ENCODE measurements at regions not wholly inside any gene's neighbourhood (a gene's known extent, or its start where the extent isn't known, plus 50 kb on each side); places are given as distances from the start of the nearest gene placed in this dataset.

DNA sequence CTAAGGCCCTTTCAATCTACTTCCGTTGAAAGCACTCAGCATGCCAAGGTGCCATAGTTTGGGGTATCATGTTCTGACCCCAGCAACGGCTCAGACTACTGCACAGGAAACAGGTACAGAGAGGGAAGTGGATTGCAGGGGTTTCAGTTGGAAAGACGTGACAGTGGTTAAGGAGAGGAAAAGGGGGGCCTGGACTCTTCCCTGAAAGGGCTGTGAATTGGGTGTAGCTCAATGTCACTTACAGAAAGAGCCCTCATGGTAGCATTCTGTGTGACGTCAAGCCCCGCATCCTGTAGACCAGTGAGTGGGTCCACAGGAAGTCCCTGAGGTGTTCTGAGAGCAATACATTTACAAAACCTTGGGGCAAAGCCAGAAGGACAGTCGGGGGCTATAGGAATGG is 121.5 kb upstream of the GYPC start:
- Mint-ChIP-seq H3K27me3 (ENCODE audit: unreplicated experiment) (peaks cover 6% of the 10 kb centered on the region), H3K36me3 (ENCODE audit: low read depth, unreplicated experiment) (no peaks in the 10 kb centered on the region), H3K9me3 (ENCODE audit: unreplicated experiment) (no peaks in the 10 kb centered on the region), H3K4me1 (ENCODE audit: unreplicated experiment) (no peaks in the 10 kb centered on the region), H3K4me3 (ENCODE audit: unreplicated experiment) (no peak overlapping the region), H3K27ac (ENCODE audit: unreplicated experiment) (no peak overlapping the region)
- no peak for DNase-seq (ENCODE audit: low spot score)
- TF ChIP-seq, protein P1, sequence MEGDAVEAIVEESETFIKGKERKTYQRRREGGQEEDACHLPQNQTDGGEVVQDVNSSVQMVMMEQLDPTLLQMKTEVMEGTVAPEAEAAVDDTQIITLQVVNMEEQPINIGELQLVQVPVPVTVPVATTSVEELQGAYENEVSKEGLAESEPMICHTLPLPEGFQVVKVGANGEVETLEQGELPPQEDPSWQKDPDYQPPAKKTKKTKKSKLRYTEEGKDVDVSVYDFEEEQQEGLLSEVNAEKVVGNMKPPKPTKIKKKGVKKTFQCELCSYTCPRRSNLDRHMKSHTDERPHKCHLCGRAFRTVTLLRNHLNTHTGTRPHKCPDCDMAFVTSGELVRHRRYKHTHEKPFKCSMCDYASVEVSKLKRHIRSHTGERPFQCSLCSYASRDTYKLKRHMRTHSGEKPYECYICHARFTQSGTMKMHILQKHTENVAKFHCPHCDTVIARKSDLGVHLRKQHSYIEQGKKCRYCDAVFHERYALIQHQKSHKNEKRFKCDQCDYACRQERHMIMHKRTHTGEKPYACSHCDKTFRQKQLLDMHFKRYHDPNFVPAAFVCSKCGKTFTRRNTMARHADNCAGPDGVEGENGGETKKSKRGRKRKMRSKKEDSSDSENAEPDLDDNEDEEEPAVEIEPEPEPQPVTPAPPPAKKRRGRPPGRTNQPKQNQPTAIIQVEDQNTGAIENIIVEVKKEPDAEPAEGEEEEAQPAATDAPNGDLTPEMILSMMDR (IDR thresholded peaks at IDR 0.05; ENCODE audit: unreplicated experiment), result no peak

DNA sequence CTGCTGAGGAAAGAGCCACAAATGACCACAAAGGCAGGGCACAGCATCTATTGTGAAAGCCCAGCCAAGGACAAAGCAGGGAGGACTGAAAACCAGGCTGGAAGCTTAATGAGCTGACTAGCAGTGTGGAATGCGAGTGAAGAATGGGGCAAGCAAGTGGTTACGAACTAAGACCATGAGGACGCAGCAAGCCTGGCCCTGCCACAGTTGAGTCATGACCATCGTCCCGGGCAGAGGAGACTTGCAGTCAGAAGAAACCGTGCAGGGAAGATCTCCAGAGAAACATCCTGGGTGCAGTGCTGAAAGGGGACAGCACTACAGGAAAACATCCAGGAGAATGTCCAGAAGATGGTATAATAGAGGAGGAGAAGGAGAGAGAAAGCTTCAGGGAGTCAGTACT is 120.5 kb upstream of the GYPC start:
- H3K27me3 Mint-ChIP-seq (ENCODE audit: unreplicated experiment), result peaks cover 6% of the 10 kb centered on the region
- no peaks in the 10 kb centered on the region for H3K4me1 Mint-ChIP-seq (ENCODE audit: unreplicated experiment)
- H3K27ac Mint-ChIP-seq (ENCODE audit: unreplicated experiment), result no peak overlapping the region
- TF ChIP-seq, protein P1 (IDR thresholded peaks at IDR 0.05; ENCODE audit: unreplicated experiment), result no peak
- H3K4me3 Mint-ChIP-seq (ENCODE audit: unreplicated experiment), result no peak overlapping the region
- no peaks in the 10 kb centered on the region for H3K36me3 Mint-ChIP-seq (ENCODE audit: low read depth, unreplicated experiment)
- no peaks in the 10 kb centered on the region for H3K9me3 Mint-ChIP-seq (ENCODE audit: unreplicated experiment)
- no peak for DNase-seq (ENCODE audit: low spot score)

DNA sequence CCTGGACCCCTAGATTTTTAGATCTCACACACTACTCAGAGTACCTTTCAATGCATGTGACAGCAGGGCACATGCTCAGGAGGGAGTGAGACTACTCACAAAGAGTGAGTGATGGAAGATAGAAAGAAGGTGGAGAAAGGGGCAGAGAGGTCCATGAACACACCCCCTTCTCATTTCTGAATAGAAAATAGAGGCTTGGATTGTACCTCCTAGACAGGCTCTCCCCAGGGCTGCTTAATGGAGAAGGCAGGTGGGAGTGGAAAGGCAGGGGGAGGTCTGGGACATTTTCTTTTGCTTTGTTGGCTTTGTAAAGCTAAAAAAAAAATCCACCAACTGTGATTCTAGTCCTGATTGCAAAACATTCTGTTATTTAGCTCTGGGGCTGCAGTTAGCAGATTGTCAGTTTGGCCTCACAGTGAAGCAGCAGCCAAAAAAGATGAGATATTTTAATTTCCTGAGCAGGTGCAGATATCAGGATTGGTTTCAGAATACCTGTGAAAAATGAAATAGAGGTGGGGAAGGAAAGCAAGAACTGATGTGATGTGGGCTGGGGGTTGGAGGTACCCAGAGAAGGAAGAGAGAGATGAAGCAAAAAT is 119.3 kb upstream of the GYPC start:
- Mint-ChIP-seq H3K36me3 (ENCODE audit: low read depth, unreplicated experiment) (no peaks in the 10 kb centered on the region), H3K27ac (ENCODE audit: unreplicated experiment) (no peak overlapping the region), H3K4me1 (ENCODE audit: unreplicated experiment) (no peaks in the 10 kb centered on the region), H3K9me3 (ENCODE audit: unreplicated experiment) (no peaks in the 10 kb centered on the region), H3K27me3 (ENCODE audit: unreplicated experiment) (peaks cover 6% of the 10 kb centered on the region), H3K4me3 (ENCODE audit: unreplicated experiment) (no peak overlapping the region)
- DNase-seq (ENCODE audit: low spot score), result no peak
- TF ChIP-seq, protein P1 (IDR thresholded peaks at IDR 0.05; ENCODE audit: unreplicated experiment), result no peak

DNA sequence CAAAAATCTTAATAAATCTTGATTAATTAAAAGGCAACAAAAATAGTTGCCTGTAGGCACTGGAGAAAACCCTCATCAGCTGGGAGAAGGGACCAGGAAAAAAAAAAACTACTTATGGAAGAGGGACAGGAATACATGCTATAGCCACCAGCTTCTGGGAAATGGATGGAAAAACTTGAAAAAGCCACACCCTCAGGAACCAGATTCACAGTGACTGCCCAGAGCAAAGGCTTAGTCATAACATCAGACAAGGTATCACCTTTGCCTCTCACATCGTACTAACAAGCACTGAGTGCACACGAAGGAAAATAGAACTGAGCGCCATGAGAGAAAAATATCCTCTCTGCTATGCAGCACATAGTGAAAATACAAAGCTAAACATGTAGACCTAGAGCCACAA is 116.9 kb upstream of the GYPC start:
- no peak overlapping the region for H3K27ac Mint-ChIP-seq (ENCODE audit: unreplicated experiment)
- H3K9me3 Mint-ChIP-seq (ENCODE audit: unreplicated experiment), result no peaks in the 10 kb centered on the region
- TF ChIP-seq, protein P1 (IDR thresholded peaks at IDR 0.05; ENCODE audit: unreplicated experiment), result no peak
- no peak overlapping the region for H3K4me3 Mint-ChIP-seq (ENCODE audit: unreplicated experiment)
- DNase-seq (ENCODE audit: low spot score), result no peak
- H3K27me3 Mint-ChIP-seq (ENCODE audit: unreplicated experiment), result peaks cover 3% of the 10 kb centered on the region
- no peaks in the 10 kb centered on the region for H3K36me3 Mint-ChIP-seq (ENCODE audit: low read depth, unreplicated experiment)
- no peaks in the 10 kb centered on the region for H3K4me1 Mint-ChIP-seq (ENCODE audit: unreplicated experiment)

DNA sequence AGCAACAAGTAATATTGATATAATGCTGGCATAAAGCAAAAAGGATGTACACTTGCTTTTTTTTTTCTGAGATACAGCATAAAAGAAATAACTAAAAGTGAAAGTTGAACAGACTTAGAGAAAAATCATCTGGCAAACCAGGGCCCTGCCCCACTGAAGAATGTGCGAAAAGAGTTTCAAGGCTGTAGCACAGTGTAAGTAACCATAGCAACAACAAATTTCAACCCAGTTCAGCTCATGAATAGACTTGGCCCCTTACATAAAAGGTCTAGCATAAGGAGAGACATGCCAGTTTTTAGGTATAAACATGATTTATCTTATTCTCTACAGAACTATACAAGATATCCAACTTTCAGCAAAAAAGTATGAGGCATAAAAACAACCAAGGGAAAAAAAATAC is 113.7 kb upstream of the GYPC start:
- H3K27ac Mint-ChIP-seq (ENCODE audit: unreplicated experiment), result no peak overlapping the region
- no peaks in the 10 kb centered on the region for H3K9me3 Mint-ChIP-seq (ENCODE audit: unreplicated experiment)
- DNase-seq (ENCODE audit: low spot score), result no peak
- no peaks in the 10 kb centered on the region for H3K27me3 Mint-ChIP-seq (ENCODE audit: unreplicated experiment)
- no peaks in the 10 kb centered on the region for H3K36me3 Mint-ChIP-seq (ENCODE audit: low read depth, unreplicated experiment)
- H3K4me3 Mint-ChIP-seq (ENCODE audit: unreplicated experiment), result no peak overlapping the region
- TF ChIP-seq, protein P1 (IDR thresholded peaks at IDR 0.05; ENCODE audit: unreplicated experiment), result no peak
- H3K4me1 Mint-ChIP-seq (ENCODE audit: unreplicated experiment), result no peaks in the 10 kb centered on the region

Measured in endothelial cell (in vitro differentiated cells).